Fibroblast of lung (primary cell): ENCODE measurements at regions not wholly inside any gene's neighbourhood (a gene's known extent, or its start where the extent isn't known, plus 50 kb on each side); places are given as distances from the start of the nearest gene placed in this dataset.

ENCODE experiments used
- EZH2 ChIP-seq: IDR thresholded peaks from 2 replicates; pipeline ENCODE4 v1.5.1; 2012; ENCODE audit warnings: low read length, control low read depth, mild to moderate bottlenecking; ENCODE audit errors: missing control alignments
- TF ChIP-seq, protein P1 (sequence below), 2 donors: IDR thresholded peaks in 1 of 2; conservative IDR thresholded peaks in 1 of 2; 1 replicate in 1 of 2; 2 replicates in 1 of 2; pipeline ENCODE4 v1.5.1; 2011 to 2012; ENCODE audit warnings: low read length in 2 of 2, control low read depth in 1 of 2, inconsistent platforms in 1 of 2, low read depth in 1 of 2, mild to moderate bottlenecking in 1 of 2

- TF ChIP-seq, protein P1, sequence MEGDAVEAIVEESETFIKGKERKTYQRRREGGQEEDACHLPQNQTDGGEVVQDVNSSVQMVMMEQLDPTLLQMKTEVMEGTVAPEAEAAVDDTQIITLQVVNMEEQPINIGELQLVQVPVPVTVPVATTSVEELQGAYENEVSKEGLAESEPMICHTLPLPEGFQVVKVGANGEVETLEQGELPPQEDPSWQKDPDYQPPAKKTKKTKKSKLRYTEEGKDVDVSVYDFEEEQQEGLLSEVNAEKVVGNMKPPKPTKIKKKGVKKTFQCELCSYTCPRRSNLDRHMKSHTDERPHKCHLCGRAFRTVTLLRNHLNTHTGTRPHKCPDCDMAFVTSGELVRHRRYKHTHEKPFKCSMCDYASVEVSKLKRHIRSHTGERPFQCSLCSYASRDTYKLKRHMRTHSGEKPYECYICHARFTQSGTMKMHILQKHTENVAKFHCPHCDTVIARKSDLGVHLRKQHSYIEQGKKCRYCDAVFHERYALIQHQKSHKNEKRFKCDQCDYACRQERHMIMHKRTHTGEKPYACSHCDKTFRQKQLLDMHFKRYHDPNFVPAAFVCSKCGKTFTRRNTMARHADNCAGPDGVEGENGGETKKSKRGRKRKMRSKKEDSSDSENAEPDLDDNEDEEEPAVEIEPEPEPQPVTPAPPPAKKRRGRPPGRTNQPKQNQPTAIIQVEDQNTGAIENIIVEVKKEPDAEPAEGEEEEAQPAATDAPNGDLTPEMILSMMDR (conservative IDR thresholded peaks at IDR 0.05 in 1 of 2, IDR thresholded peaks at IDR 0.05 in 1 of 2; ENCODE audit: low read depth in 1 of 2, low read length in 2 of 2) = no peak
- no peak for TF ChIP-seq EZH2
Observed at GRCh38 chr13:73220966-73221720, 162.3 kb downstream of the KLF5 start.
